Neural progenitor cell (in vitro differentiated cells): ENCODE measurements at regions not wholly inside any gene's neighbourhood (a gene's known extent, or its start where the extent isn't known, plus 50 kb on each side); places are given as distances from the start of the nearest gene placed in this dataset.

ENCODE experiments used
- DNase-seq: peaks from one replicate; pipeline ENCODE4 v3.0.0-alpha.2; 2016; ENCODE audit warnings: low spot score
- H2AFZ ChIP-seq: fragments of 200-600 bp; sonication (generic); replicated peaks from 2 replicates; pipeline ENCODE4 v1.6.1; 2016; ENCODE audit warnings: antibody characterized with exemption
- H3F3A ChIP-seq: fragments of 200-600 bp; sonication (generic); 2 replicates; pipeline ENCODE4 v1.6.1; 2016; ENCODE audit warnings: antibody characterized with exemption, low read depth
- H3K27ac ChIP-seq: fragments of 200-600 bp; sonication (generic); 2 replicates; pipeline ENCODE4 v1.5.1; 2016; ENCODE audit warnings: mild to moderate bottlenecking
- H3K27me3 ChIP-seq: fragments of 200-600 bp; sonication (generic); 2 replicates; pipeline ENCODE4 v1.6.1; 2016; ENCODE audit warnings: mild to moderate bottlenecking, moderate library complexity
- H3K36me3 ChIP-seq: fragments of 200-600 bp; sonication (generic); 2 replicates; pipeline ENCODE4 v1.5.1; 2016
- H3K4me1 ChIP-seq: fragments of 200-600 bp; sonication (generic); 2 replicates; pipeline ENCODE4 v1.6.1; 2016; ENCODE audit warnings: mixed run types
- H3K4me2 ChIP-seq: fragments of 200-600 bp; sonication (generic); 2 replicates; pipeline ENCODE4 v1.6.1; 2016
- H3K4me3 ChIP-seq: fragments of 200-600 bp; sonication (generic); 2 replicates; pipeline ENCODE4 v1.5.1; 2016
- H3K79me2 ChIP-seq: fragments of 200-600 bp; sonication (generic); 2 replicates; pipeline ENCODE4 v1.6.1; 2016; ENCODE audit warnings: low read depth
- H3K9ac ChIP-seq: fragments of 200-600 bp; sonication (generic); 2 replicates; pipeline ENCODE4 v1.6.1; 2016
- H3K9me3 ChIP-seq: fragments of 200-600 bp; sonication (generic); 2 replicates; pipeline ENCODE4 v1.5.1; 2016; ENCODE audit warnings: low read depth
- H4K20me1 ChIP-seq: fragments of 200-600 bp; sonication (generic); 2 replicates; pipeline ENCODE4 v1.6.1; 2016; ENCODE audit warnings: low read depth
- H3K27ac Mint-ChIP-seq: 3 replicates; pipeline ENCODE4 v1.8.0; 2021; ENCODE audit warnings: mixed read lengths
- H3K27me3 Mint-ChIP-seq: 2 replicates; pipeline ENCODE4 v1.8.0; 2022; ENCODE audit warnings: low read depth, mild to moderate bottlenecking, inconsistent platforms, moderate library complexity, mixed read lengths; ENCODE audit not compliant: insufficient read depth
- H3K36me3 Mint-ChIP-seq: 3 replicates; pipeline ENCODE4 v1.8.0; 2021; ENCODE audit warnings: mixed read lengths
- H3K4me1 Mint-ChIP-seq: 3 replicates; pipeline ENCODE4 v1.8.0; 2021; ENCODE audit warnings: mixed read lengths
- H3K4me3 Mint-ChIP-seq: 3 replicates; pipeline ENCODE4 v1.8.0; 2021; ENCODE audit warnings: mild to moderate bottlenecking, moderate library complexity, mixed read lengths
- H3K9me3 Mint-ChIP-seq: 3 replicates; pipeline ENCODE4 v1.8.0; 2020; ENCODE audit warnings: mixed read lengths
- CTCF ChIP-seq: fragments of 200-600 bp; sonication (generic); IDR thresholded peaks from 2 replicates; pipeline ENCODE4 v1.5.1; 2017; ENCODE audit warnings: antibody characterized with exemption, mild to moderate bottlenecking
- EZH2 ChIP-seq: fragments of 200-600 bp; sonication (generic); IDR thresholded peaks from 2 replicates; pipeline ENCODE4 v1.6.1; 2017; ENCODE audit warnings: antibody characterized with exemption, mild to moderate bottlenecking, moderate library complexity
- EZH2phosphoT487 ChIP-seq: fragments of 200-600 bp; sonication (generic); IDR thresholded peaks from 2 replicates; pipeline ENCODE4 v1.6.1; 2017; ENCODE audit warnings: antibody characterized with exemption

GRCh38 chr5:3010301-3010952 is 258.9 kb upstream of the IRX2 start:
- Mint-ChIP-seq H3K4me1 (no peaks in the 10 kb centered on the region), H3K4me3 (no peak overlapping the region), H3K36me3 (no peaks in the 10 kb centered on the region), H3K9me3 (peaks cover 2% of the 10 kb centered on the region), H3K27me3 (peaks cover 5% of the 10 kb centered on the region), H3K27ac (no peak overlapping the region)
- Histone ChIP-seq H3K27me3 (no peaks in the 10 kb centered on the region), H3K4me3 (no peak overlapping the region), H3K79me2 (no peaks in the 10 kb centered on the region), H3K4me2 (no peak overlapping the region), H3K9ac (no peak overlapping the region), H3K4me1 (no peaks in the 10 kb centered on the region), H3K36me3 (no peaks in the 10 kb centered on the region), H3F3A (no peaks in the 10 kb centered on the region), H3K27ac (no peak overlapping the region), H4K20me1 (no peaks in the 10 kb centered on the region), H2AFZ (no peak overlapping the region), H3K9me3 (no peaks in the 10 kb centered on the region)
- no peak for DNase-seq
- TF ChIP-seq EZH2 = no peak

- Histone ChIP-seq H3K4me2 (no peak overlapping the region), H3K79me2 (no peaks in the 10 kb centered on the region), H3K9ac (no peak overlapping the region), H3K27ac (no peak overlapping the region), H3K27me3 (no peaks in the 10 kb centered on the region), H2AFZ (no peak overlapping the region), H3K9me3 (no peaks in the 10 kb centered on the region), H3F3A (no peaks in the 10 kb centered on the region), H4K20me1 (no peaks in the 10 kb centered on the region), H3K36me3 (no peaks in the 10 kb centered on the region), H3K4me3 (no peak overlapping the region), H3K4me1 (no peaks in the 10 kb centered on the region)
- Mint-ChIP-seq H3K9me3 (no peaks in the 10 kb centered on the region), H3K27me3 (peaks cover 8% of the 10 kb centered on the region), H3K4me3 (no peak overlapping the region), H3K4me1 (no peaks in the 10 kb centered on the region), H3K36me3 (no peaks in the 10 kb centered on the region), H3K27ac (no peak overlapping the region)
- TF ChIP-seq EZH2phosphoT487 = no peak
- TF ChIP-seq EZH2 = no peak
- TF ChIP-seq CTCF = no peak
- no peak for DNase-seq
Observed at GRCh38 chr5:3009605-3010004, 258.1 kb upstream of the IRX2 start.

GRCh38 chr5:3007577-3007976 is 256.1 kb upstream of the IRX2 start:
- Mint-ChIP-seq H3K4me3 (no peak overlapping the region), H3K27ac (no peak overlapping the region)
- no peaks in the 10 kb centered on the region for H3K27me3 ChIP-seq

More at GRCh38 chr5:3007577-3007976, 256.1 kb upstream of the IRX2 start:
- no peak overlapping the region for H3K4me2 ChIP-seq
- no peaks in the 10 kb centered on the region for H3K79me2 ChIP-seq
- H3K36me3 ChIP-seq = no peaks in the 10 kb centered on the region
- H3F3A ChIP-seq = no peaks in the 10 kb centered on the region
- H3K9ac ChIP-seq = no peak overlapping the region
- H3K4me3 ChIP-seq = no peak overlapping the region
- Mint-ChIP-seq H3K36me3 (no peaks in the 10 kb centered on the region), H3K4me1 (no peaks in the 10 kb centered on the region), H3K9me3 (no peaks in the 10 kb centered on the region), H3K27me3 (peaks cover 9% of the 10 kb centered on the region)
- H3K4me1 ChIP-seq = no peaks in the 10 kb centered on the region
- no peaks in the 10 kb centered on the region for H4K20me1 ChIP-seq
- H3K27ac ChIP-seq = no peak overlapping the region
- TF ChIP-seq EZH2 (no peak), CTCF (no peak), EZH2phosphoT487 (no peak)
- no peak overlapping the region for H2AFZ ChIP-seq
- H3K9me3 ChIP-seq = no peaks in the 10 kb centered on the region
- DNase-seq = no peak
